Fibroblast of lung (primary cell): ENCODE measurements at regions not wholly inside any gene's neighbourhood (a gene's known extent, or its start where the extent isn't known, plus 50 kb on each side); places are given as distances from the start of the nearest gene placed in this dataset.

ENCODE experiments used
- DNase-seq, 2 donors: peaks; one replicate each; pipeline versions ENCODE4 v3.0.0 to v3.0.0-alpha.2; 2010; ENCODE audit warnings: low read depth in 2 of 2
- H2AFZ ChIP-seq: 2 replicates; pipeline ENCODE4 v1.5.1; 2012; ENCODE audit warnings: low read length, control low read depth, inconsistent platforms
- H3K27ac ChIP-seq: 2 replicates; pipeline ENCODE4 v1.5.1; 2011; ENCODE audit warnings: low read length, control low read depth; ENCODE audit not compliant: insufficient read depth
- H3K27me3 ChIP-seq: 2 replicates; pipeline ENCODE4 v1.5.1; 2011; ENCODE audit warnings: mild to moderate bottlenecking, low read length; ENCODE audit not compliant: control insufficient read depth, insufficient read depth
- H3K36me3 ChIP-seq: 2 replicates; pipeline ENCODE4 v1.5.1; 2011; ENCODE audit warnings: low read length; ENCODE audit not compliant: control insufficient read depth, insufficient read depth
- H3K4me1 ChIP-seq: 2 replicates; pipeline ENCODE4 v1.5.1; 2011; ENCODE audit warnings: low read length; ENCODE audit not compliant: control insufficient read depth, insufficient read depth; ENCODE audit errors: extremely low read depth
- H3K4me2 ChIP-seq: 2 replicates; pipeline ENCODE4 v1.5.1; 2011; ENCODE audit warnings: low read length, control low read depth; ENCODE audit not compliant: insufficient read depth; ENCODE audit errors: extremely low read depth
- H3K4me3 ChIP-seq, 4 experiments: fragments of 200-600 bp in 1 of 4; sonication (generic) in 1 of 4; replicated peaks in 1 of 4; 2 replicates each; pipeline ENCODE4 v1.5.1; 2011 to 2016; ENCODE audit warnings: low read length in 4 of 4, low read depth in 3 of 4, mild to moderate bottlenecking in 3 of 4, control low read depth in 2 of 4, inconsistent platforms in 1 of 4, mixed read lengths in 1 of 4; ENCODE audit not compliant: insufficient read depth in 1 of 4; ENCODE audit errors: control extremely low read depth in 1 of 4
- H3K79me2 ChIP-seq: 2 replicates; pipeline ENCODE4 v1.5.1; 2012; ENCODE audit warnings: mild to moderate bottlenecking, low read length, inconsistent platforms; ENCODE audit not compliant: control insufficient read depth, insufficient read depth
- H3K9ac ChIP-seq: 2 replicates; pipeline ENCODE4 v1.5.1; 2011; ENCODE audit warnings: mild to moderate bottlenecking, low read length, control low read depth; ENCODE audit not compliant: insufficient read depth
- H3K9me3 ChIP-seq: 2 replicates; pipeline ENCODE4 v1.5.1; 2012; ENCODE audit warnings: low read depth, low read length; ENCODE audit not compliant: control insufficient read depth, insufficient read depth
- H4K20me1 ChIP-seq: 2 replicates; pipeline ENCODE4 v1.5.1; 2011; ENCODE audit warnings: low read length; ENCODE audit not compliant: control insufficient read depth, insufficient read depth; ENCODE audit errors: extremely low read depth
- CTCF ChIP-seq, 2 donors: IDR thresholded peaks in 1 of 2; conservative IDR thresholded peaks in 1 of 2; 1 replicate in 1 of 2; 2 replicates in 1 of 2; pipeline ENCODE4 v1.5.1; 2011 to 2012; ENCODE audit warnings: low read length in 2 of 2, control low read depth in 1 of 2, inconsistent platforms in 1 of 2, low read depth in 1 of 2, mild to moderate bottlenecking in 1 of 2
- EZH2 ChIP-seq: IDR thresholded peaks from 2 replicates; pipeline ENCODE4 v1.5.1; 2012; ENCODE audit warnings: low read length, control low read depth, mild to moderate bottlenecking; ENCODE audit errors: missing control alignments

DNA sequence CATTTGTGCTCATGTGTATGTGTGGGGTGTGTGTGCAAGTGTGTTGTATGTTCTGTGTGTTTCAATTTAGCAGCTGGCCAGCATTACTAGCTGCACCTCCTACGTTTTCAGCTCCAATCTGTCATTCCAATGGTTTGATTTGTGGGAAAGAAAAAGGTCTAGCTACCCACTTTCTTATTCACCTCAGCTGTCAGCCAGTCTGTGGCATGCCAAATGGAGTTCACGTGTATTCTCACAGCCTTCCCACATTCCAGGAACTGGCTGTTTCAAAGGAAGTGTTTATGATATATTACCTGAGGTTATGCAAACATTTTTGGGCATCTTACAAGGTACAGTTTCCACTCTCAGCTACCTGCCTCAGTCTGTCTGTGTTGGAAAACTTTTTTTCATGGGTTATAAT is 220.2 kb upstream of the CPNE8 start:
- no peak overlapping the region for H3K4me2 ChIP-seq
- H3K79me2 ChIP-seq: no peaks in the 10 kb centered on the region
- H3K4me1 ChIP-seq: no peaks in the 10 kb centered on the region
- H3K36me3 ChIP-seq: no peaks in the 10 kb centered on the region
- no peak overlapping the region for H3K9ac ChIP-seq
- H3K27ac ChIP-seq: no peak overlapping the region
- H3K9me3 ChIP-seq: no peaks in the 10 kb centered on the region
- DNase-seq: peak in 1 of 2 donors; percentile 75
- no peaks in the 10 kb centered on the region for H4K20me1 ChIP-seq
- H2AFZ ChIP-seq: no peak overlapping the region
- no peak overlapping the region for H3K4me3 ChIP-seq
- TF ChIP-seq CTCF (conservative IDR thresholded peaks at IDR 0.05 in 1 of 2, IDR thresholded peaks at IDR 0.05 in 1 of 2; ENCODE audit: low read depth in 1 of 2, low read length in 2 of 2) (no peak), EZH2 (no peak)
- no peaks in the 10 kb centered on the region for H3K27me3 ChIP-seq

GRCh38 chr12:39124768-39125167 is 219.4 kb upstream of the CPNE8 start:
- Histone ChIP-seq H3K79me2 (no peaks in the 10 kb centered on the region), H3K36me3 (no peaks in the 10 kb centered on the region), H3K9me3 (no peaks in the 10 kb centered on the region), H4K20me1 (no peaks in the 10 kb centered on the region), H3K27ac (no peak overlapping the region), H3K27me3 (no peaks in the 10 kb centered on the region), H3K9ac (no peak overlapping the region), H2AFZ (no peak overlapping the region), H3K4me2 (no peak overlapping the region), H3K4me1 (no peaks in the 10 kb centered on the region), H3K4me3 (no peak overlapping the region)
- DNase-seq: no peak
- TF ChIP-seq EZH2 (no peak), CTCF (conservative IDR thresholded peaks at IDR 0.05 in 1 of 2, IDR thresholded peaks at IDR 0.05 in 1 of 2; ENCODE audit: low read depth in 1 of 2, low read length in 2 of 2) (no peak)

DNA sequence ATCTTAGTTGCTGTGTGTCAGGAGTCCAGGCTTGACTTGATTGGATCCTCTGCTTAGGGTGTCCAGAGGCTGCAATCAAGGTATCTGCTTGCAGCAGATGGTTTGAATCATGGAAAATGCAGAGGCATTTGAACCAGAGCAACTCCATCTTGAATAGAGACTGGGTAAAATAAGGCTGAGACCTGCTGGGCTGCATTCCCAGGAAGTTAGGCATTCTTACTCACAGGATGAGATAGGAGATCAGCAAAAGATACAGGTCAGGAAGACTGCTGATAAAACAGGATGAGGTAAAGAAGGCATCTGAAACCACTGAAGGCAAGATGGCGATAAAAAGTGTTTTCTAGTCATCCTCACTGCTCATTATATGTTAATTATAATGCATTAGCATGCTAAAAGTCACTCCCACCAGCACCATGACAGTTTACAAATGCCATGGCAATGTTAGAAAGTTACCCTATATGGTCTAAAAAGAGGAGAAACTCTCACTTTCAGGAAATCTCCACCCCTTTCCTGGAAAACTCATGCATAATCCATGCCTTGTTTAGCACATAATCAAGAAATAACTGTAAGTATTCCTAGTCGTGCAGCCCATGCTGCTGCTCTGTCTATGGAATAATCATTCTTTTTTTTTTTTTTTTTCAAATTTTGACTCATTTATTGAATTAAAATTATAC is 218.3 kb upstream of the CPNE8 start:
- H3K36me3 ChIP-seq: no peaks in the 10 kb centered on the region
- no peak for TF ChIP-seq EZH2
- no peak for TF ChIP-seq CTCF (conservative IDR thresholded peaks at IDR 0.05 in 1 of 2, IDR thresholded peaks at IDR 0.05 in 1 of 2; ENCODE audit: low read depth in 1 of 2, low read length in 2 of 2)
- no peak overlapping the region for H3K4me2 ChIP-seq
- H3K4me1 ChIP-seq: no peaks in the 10 kb centered on the region
- no peak overlapping the region for H3K9ac ChIP-seq
- DNase-seq: peak in 1 of 2 donors; percentile 59
- H4K20me1 ChIP-seq: no peaks in the 10 kb centered on the region
- no peak overlapping the region for H2AFZ ChIP-seq
- H3K27me3 ChIP-seq: no peaks in the 10 kb centered on the region
- no peaks in the 10 kb centered on the region for H3K9me3 ChIP-seq
- no peak overlapping the region for H3K4me3 ChIP-seq
- no peak overlapping the region for H3K27ac ChIP-seq
- H3K79me2 ChIP-seq: no peaks in the 10 kb centered on the region
